ENCODE measurements at regions not wholly inside any gene's neighbourhood (a gene's known extent, or its start where the extent isn't known, plus 50 kb on each side); places are given as distances from the start of the nearest gene placed in this dataset.

DNA sequence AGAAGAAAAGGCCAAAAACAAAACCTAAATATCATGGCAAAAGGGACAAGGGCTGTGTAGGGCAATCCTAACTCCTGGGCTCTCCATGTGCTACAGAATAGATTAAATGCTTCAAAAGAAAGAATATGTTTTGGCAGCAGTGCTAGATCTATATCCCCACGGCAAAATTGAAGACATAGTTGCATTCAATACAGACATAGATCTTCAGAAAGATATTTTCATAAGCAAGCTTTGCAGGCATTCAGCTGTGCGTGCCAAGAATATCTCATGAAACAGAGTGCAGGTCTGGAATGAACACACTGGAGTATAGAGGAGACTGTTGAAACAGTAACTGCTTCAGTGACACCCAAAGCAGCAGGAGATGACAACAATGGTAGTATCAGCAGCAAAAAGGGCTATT, 1476.9 kb downstream of the ARAP2 start:
- H3K27me3 Mint-ChIP-seq (ENCODE audit: insufficient read depth, unreplicated experiment) = peaks cover 6% of the 10 kb centered on the region

DNA sequence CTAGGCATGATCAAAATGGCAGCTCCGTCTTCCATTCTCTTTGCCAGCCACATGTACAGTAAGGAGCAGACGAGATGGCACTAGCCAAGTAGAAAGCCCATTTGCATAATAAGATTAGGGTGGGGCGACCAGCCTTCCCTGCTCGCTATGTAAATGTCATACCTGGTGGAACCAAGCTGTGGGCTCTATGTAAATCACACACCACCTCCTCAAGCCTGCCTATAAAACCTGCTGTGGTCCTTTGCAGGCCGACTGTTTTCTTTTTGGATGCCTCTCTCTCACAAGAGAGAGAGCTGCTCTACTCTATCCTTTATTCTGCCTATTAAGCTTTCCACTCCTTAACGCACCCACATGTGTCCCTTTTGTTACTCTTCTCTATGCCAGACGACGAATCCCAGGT, 1472.7 kb downstream of the ARAP2 start:
- Histone ChIP-seq H3K27me3 (replicated peaks; ENCODE audit: control insufficient read depth, insufficient read depth, low read length) (no peaks in the 10 kb centered on the region), H3K4me3 (ENCODE audit: low read depth, low read length) (no peak overlapping the region), H3K9me3 (no peaks in the 10 kb centered on the region), H3K36me3 (ENCODE audit: control insufficient read depth, insufficient read depth, low read length) (no peaks in the 10 kb centered on the region), H3K4me1 (no peaks in the 10 kb centered on the region)
- Mint-ChIP-seq H3K36me3 (ENCODE audit: insufficient read depth, unreplicated experiment) (no peaks in the 10 kb centered on the region), H3K27ac (ENCODE audit: unreplicated experiment) (no peak overlapping the region), H3K4me1 (ENCODE audit: low read depth, unreplicated experiment) (no peaks in the 10 kb centered on the region), H3K9me3 (ENCODE audit: unreplicated experiment) (no peaks in the 10 kb centered on the region), H3K27me3 (ENCODE audit: insufficient read depth, unreplicated experiment) (peaks cover 6% of the 10 kb centered on the region), H3K4me3 (ENCODE audit: unreplicated experiment) (no peak overlapping the region)
- no peak for DNase-seq
- ChIA-PET CTCF (no interaction called here), POLR2A (no interaction called here)
- intact Hi-C loops (cut with micrococcal nuclease; ENCODE audit: unreplicated experiment) = no loop called here
- TF ChIP-seq, protein P1, sequence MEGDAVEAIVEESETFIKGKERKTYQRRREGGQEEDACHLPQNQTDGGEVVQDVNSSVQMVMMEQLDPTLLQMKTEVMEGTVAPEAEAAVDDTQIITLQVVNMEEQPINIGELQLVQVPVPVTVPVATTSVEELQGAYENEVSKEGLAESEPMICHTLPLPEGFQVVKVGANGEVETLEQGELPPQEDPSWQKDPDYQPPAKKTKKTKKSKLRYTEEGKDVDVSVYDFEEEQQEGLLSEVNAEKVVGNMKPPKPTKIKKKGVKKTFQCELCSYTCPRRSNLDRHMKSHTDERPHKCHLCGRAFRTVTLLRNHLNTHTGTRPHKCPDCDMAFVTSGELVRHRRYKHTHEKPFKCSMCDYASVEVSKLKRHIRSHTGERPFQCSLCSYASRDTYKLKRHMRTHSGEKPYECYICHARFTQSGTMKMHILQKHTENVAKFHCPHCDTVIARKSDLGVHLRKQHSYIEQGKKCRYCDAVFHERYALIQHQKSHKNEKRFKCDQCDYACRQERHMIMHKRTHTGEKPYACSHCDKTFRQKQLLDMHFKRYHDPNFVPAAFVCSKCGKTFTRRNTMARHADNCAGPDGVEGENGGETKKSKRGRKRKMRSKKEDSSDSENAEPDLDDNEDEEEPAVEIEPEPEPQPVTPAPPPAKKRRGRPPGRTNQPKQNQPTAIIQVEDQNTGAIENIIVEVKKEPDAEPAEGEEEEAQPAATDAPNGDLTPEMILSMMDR (IDR thresholded peaks at IDR 0.05; ENCODE audit: insufficient read depth in 1 of 2, low read depth in 1 of 2, low read length in 1 of 2, severe bottlenecking in 1 of 2, unreplicated experiment in 1 of 2) = no peak
- BruUV-seq (replicated peaks) = no TSS peak

More for the DNA sequence above, 1476.9 kb downstream of the ARAP2 start:
- H3K4me1 Mint-ChIP-seq (ENCODE audit: low read depth, unreplicated experiment) = no peaks in the 10 kb centered on the region
- TF ChIP-seq, protein P1 (IDR thresholded peaks at IDR 0.05; ENCODE audit: insufficient read depth in 1 of 2, low read depth in 1 of 2, low read length in 1 of 2, severe bottlenecking in 1 of 2, unreplicated experiment in 1 of 2) = no peak
- no peak overlapping the region for H3K27ac Mint-ChIP-seq (ENCODE audit: unreplicated experiment)
- Histone ChIP-seq H3K36me3 (ENCODE audit: control insufficient read depth, insufficient read depth, low read length) (no peaks in the 10 kb centered on the region), H3K4me3 (ENCODE audit: low read depth, low read length) (no peak overlapping the region), H3K27me3 (replicated peaks; ENCODE audit: control insufficient read depth, insufficient read depth, low read length) (no peaks in the 10 kb centered on the region), H3K9me3 (no peaks in the 10 kb centered on the region), H3K4me1 (no peaks in the 10 kb centered on the region)
- BruUV-seq (replicated peaks) = no TSS peak
- CTCF ChIA-PET = no interaction called here
- POLR2A ChIA-PET = no interaction called here
- H3K36me3 Mint-ChIP-seq (ENCODE audit: insufficient read depth, unreplicated experiment) = no peaks in the 10 kb centered on the region
- no peak overlapping the region for H3K4me3 Mint-ChIP-seq (ENCODE audit: unreplicated experiment)
- no peaks in the 10 kb centered on the region for H3K9me3 Mint-ChIP-seq (ENCODE audit: unreplicated experiment)
- no peak for DNase-seq
- intact Hi-C loops (cut with micrococcal nuclease; ENCODE audit: unreplicated experiment) = loop anchor here (2.0 to 5.0 kb wide), 2 partner anchors 35 to 185 kb away; no protein-coding TSS in a partner anchor

DNA sequence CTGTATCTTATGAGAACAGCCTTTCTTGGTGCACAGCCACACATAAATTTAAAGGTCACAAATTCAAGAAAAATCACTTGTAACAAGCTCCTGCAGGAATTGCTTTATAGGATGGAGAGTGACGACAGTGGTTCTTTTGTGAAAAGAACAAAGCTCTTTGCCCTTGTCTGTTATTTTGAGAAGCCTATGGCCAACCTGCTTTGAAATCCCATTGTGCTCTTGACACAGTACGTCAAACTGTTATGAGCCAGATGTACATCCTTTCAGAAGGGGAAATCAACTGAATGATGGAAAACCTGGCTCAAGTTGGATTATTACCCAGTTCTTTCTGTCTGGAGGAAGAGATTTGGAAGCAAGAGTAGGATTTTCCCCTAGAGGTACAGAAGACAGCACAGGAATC, 1454.2 kb downstream of the ARAP2 start:
- no TSS peak for BruUV-seq (replicated peaks)
- H3K27me3 Mint-ChIP-seq (ENCODE audit: insufficient read depth, unreplicated experiment) = no peaks in the 10 kb centered on the region
- no peaks in the 10 kb centered on the region for H3K27me3 ChIP-seq (replicated peaks; ENCODE audit: control insufficient read depth, insufficient read depth, low read length)

More for the DNA sequence above, 1454.2 kb downstream of the ARAP2 start:
- TF ChIP-seq, protein P1 (IDR thresholded peaks at IDR 0.05; ENCODE audit: insufficient read depth in 1 of 2, low read depth in 1 of 2, low read length in 1 of 2, severe bottlenecking in 1 of 2, unreplicated experiment in 1 of 2) = no peak
- peaks cover 10% of the 10 kb centered on the region for H3K9me3 Mint-ChIP-seq (ENCODE audit: unreplicated experiment)
- H3K4me1 Mint-ChIP-seq (ENCODE audit: low read depth, unreplicated experiment) = no peaks in the 10 kb centered on the region
- no peak overlapping the region for H3K4me3 Mint-ChIP-seq (ENCODE audit: unreplicated experiment)
- H3K27ac Mint-ChIP-seq (ENCODE audit: unreplicated experiment) = no peak overlapping the region
- POLR2A ChIA-PET = no interaction called here
- intact Hi-C loops (cut with micrococcal nuclease; ENCODE audit: unreplicated experiment) = no loop called here
- no peaks in the 10 kb centered on the region for H3K9me3 ChIP-seq
- H3K36me3 Mint-ChIP-seq (ENCODE audit: insufficient read depth, unreplicated experiment) = no peaks in the 10 kb centered on the region
- H3K36me3 ChIP-seq (ENCODE audit: control insufficient read depth, insufficient read depth, low read length) = no peaks in the 10 kb centered on the region
- DNase-seq = no peak
- no peaks in the 10 kb centered on the region for H3K4me1 ChIP-seq
- CTCF ChIA-PET = no interaction called here
- no peak overlapping the region for H3K4me3 ChIP-seq (ENCODE audit: low read depth, low read length)

Data from Caco-2 (cell line).